SK-N-SH (cell line): ENCODE measurements at regions not wholly inside any gene's neighbourhood (a gene's known extent, or its start where the extent isn't known, plus 50 kb on each side); places are given as distances from the start of the nearest gene placed in this dataset.
"Not testable (repeated sequence)": the region's sequence is repeated elsewhere in the genome, so short reads cannot be mapped to it uniquely, and the experiment has no call there.

Source experiments
- EP300 ChIP-seq, 2 experiments: IDR thresholded peaks; 2 replicates each; pipeline versions ENCODE4 v1.4.0 to v1.6.1; 2012; ENCODE audit warnings: borderline replicate concordance in 1 of 2, low read depth in 1 of 2, low read length in 1 of 2
- EZH2phosphoT487 ChIP-seq: fragments of 200-600 bp; sonication (generic); IDR thresholded peaks from 2 replicates; pipeline ENCODE4 v1.6.1; 2017; ENCODE audit warnings: low read depth, mixed run types, mild to moderate bottlenecking, antibody characterized with exemption, moderate library complexity, borderline replicate concordance
- GATA2 ChIP-seq: sonication (generic); formaldehyde crosslinking; IDR thresholded peaks from 2 replicates; pipeline ENCODE4 v1.5.0; 2020; ENCODE audit warnings: mild to moderate bottlenecking, missing genetic modification reagents
- IRF3 ChIP-seq: fragments of 150-350 bp; IDR thresholded peaks from 2 replicates; pipeline ENCODE4 v1.6.1; 2016; ENCODE audit warnings: mild to moderate bottlenecking, low read depth, low read length
- JUND ChIP-seq: IDR thresholded peaks from 2 replicates; pipeline ENCODE4 v1.4.0; 2012
- MXI1 ChIP-seq: IDR thresholded peaks from 2 replicates; pipeline ENCODE4 v1.6.1; 2012; ENCODE audit warnings: mild to moderate bottlenecking, low read depth, low read length, improper control_type of control experiment
- POLR2AphosphoS5 ChIP-seq: IDR thresholded peaks from 2 replicates; pipeline ENCODE4 v1.6.1; 2012; ENCODE audit warnings: low read depth, low read length
- RAD21 ChIP-seq: IDR thresholded peaks from 2 replicates; pipeline ENCODE4 v1.6.1; 2012; ENCODE audit warnings: mild to moderate bottlenecking, low read length
- RFX5 ChIP-seq: IDR thresholded peaks from 2 replicates; pipeline ENCODE4 v1.6.1; 2012; ENCODE audit warnings: mild to moderate bottlenecking, improper control_type of control experiment, low read length
- YY1 ChIP-seq: IDR thresholded peaks from 2 replicates; pipeline ENCODE4 v1.4.0; 2012; ENCODE audit warnings: low read depth, mild to moderate bottlenecking
- TF ChIP-seq, protein P1 (sequence below): fragments of 150-350 bp; IDR thresholded peaks from 2 replicates; pipeline ENCODE4 v1.6.1; 2017; ENCODE audit warnings: antibody characterized with exemption, low read length, low read depth, borderline replicate concordance
- TF ChIP-seq, protein P2 (sequence below): IDR thresholded peaks from 2 replicates; pipeline ENCODE4 v1.4.0; 2012; ENCODE audit warnings: low read depth
- TF ChIP-seq, protein P3 (sequence below): fragments of 200-600 bp; sonication (generic); IDR thresholded peaks from 2 replicates; pipeline ENCODE4 v1.6.1; 2017; ENCODE audit warnings: antibody characterized with exemption, mild to moderate bottlenecking, moderate library complexity

- not testable (repeated sequence) for TF ChIP-seq EP300 (IDR thresholded peaks at IDR 0.05; ENCODE audit: borderline replicate concordance in 1 of 2, low read depth in 1 of 2, low read length in 1 of 2); POLR2AphosphoS5; GATA2 (CRISPR knock-in tag); RFX5; JUND; EZH2phosphoT487; IRF3; YY1; MXI1; RAD21
- TF ChIP-seq, protein P1, sequence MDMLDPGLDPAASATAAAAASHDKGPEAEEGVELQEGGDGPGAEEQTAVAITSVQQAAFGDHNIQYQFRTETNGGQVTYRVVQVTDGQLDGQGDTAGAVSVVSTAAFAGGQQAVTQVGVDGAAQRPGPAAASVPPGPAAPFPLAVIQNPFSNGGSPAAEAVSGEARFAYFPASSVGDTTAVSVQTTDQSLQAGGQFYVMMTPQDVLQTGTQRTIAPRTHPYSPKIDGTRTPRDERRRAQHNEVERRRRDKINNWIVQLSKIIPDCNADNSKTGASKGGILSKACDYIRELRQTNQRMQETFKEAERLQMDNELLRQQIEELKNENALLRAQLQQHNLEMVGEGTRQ: not testable (repeated sequence)
- TF ChIP-seq, protein P2, sequence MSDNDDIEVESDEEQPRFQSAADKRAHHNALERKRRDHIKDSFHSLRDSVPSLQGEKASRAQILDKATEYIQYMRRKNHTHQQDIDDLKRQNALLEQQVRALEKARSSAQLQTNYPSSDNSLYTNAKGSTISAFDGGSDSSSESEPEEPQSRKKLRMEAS: not testable (repeated sequence)
- TF ChIP-seq, protein P3, sequence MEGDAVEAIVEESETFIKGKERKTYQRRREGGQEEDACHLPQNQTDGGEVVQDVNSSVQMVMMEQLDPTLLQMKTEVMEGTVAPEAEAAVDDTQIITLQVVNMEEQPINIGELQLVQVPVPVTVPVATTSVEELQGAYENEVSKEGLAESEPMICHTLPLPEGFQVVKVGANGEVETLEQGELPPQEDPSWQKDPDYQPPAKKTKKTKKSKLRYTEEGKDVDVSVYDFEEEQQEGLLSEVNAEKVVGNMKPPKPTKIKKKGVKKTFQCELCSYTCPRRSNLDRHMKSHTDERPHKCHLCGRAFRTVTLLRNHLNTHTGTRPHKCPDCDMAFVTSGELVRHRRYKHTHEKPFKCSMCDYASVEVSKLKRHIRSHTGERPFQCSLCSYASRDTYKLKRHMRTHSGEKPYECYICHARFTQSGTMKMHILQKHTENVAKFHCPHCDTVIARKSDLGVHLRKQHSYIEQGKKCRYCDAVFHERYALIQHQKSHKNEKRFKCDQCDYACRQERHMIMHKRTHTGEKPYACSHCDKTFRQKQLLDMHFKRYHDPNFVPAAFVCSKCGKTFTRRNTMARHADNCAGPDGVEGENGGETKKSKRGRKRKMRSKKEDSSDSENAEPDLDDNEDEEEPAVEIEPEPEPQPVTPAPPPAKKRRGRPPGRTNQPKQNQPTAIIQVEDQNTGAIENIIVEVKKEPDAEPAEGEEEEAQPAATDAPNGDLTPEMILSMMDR: not testable (repeated sequence)
Observed at GRCh38 chr3:134740077-134740476, 55.0 kb upstream of the EPHB1 start.
